ENCODE measurements at regions not wholly inside any gene's neighbourhood (a gene's known extent, or its start where the extent isn't known, plus 50 kb on each side); places are given as distances from the start of the nearest gene placed in this dataset.
"Not testable (repeated sequence)": the region's sequence is repeated elsewhere in the genome, so short reads cannot be mapped to it uniquely, and the experiment has no call there.

GRCh38 chr4:72767618-72768302 lies 198.7 kb upstream of the ADAMTS3 start:
- no peak for DNase-seq

GRCh38 chr4:72765788-72766187 lies 196.8 kb upstream of the ADAMTS3 start:
- not testable (repeated sequence) for DNase-seq

- no peak for DNase-seq
Measured at GRCh38 chr4:72761368-72762038, 192.5 kb upstream of the ADAMTS3 start.

- DNase-seq = not testable (repeated sequence)
Measured at GRCh38 chr4:72753414-72753813, 184.4 kb upstream of the ADAMTS3 start.

GRCh38 chr4:72744103-72744725 lies 175.2 kb upstream of the ADAMTS3 start:
- no peak for DNase-seq

- DNase-seq = no peak
Measured at GRCh38 chr4:72743078-72743477, 174.1 kb upstream of the ADAMTS3 start.

GRCh38 chr4:72715299-72715698 lies 146.3 kb upstream of the ADAMTS3 start:
- no peak for DNase-seq

- DNase-seq = no peak
Measured at GRCh38 chr4:72714482-72715279, 145.7 kb upstream of the ADAMTS3 start.

- DNase-seq = no peak
Measured at GRCh38 chr4:72712997-72713396, 144.0 kb upstream of the ADAMTS3 start.

- DNase-seq = no peak
Measured at GRCh38 chr4:72709475-72709874, 140.5 kb upstream of the ADAMTS3 start.

- DNase-seq = no peak
Measured at GRCh38 chr4:72706684-72707083, 137.7 kb upstream of the ADAMTS3 start.

GRCh38 chr4:72704925-72705640 lies 136.1 kb upstream of the ADAMTS3 start:
- DNase-seq = not testable (repeated sequence)

- DNase-seq = peak; percentile 82
Measured at GRCh38 chr4:72702948-72703347, 133.9 kb upstream of the ADAMTS3 start.

GRCh38 chr4:72701987-72702819 lies 133.2 kb upstream of the ADAMTS3 start:
- no peak for DNase-seq

GRCh38 chr4:72690771-72691170 lies 121.8 kb upstream of the ADAMTS3 start:
- no peak for DNase-seq

GRCh38 chr4:72689923-72690322 lies 120.9 kb upstream of the ADAMTS3 start:
- DNase-seq = no peak

- not testable (repeated sequence) for DNase-seq
Measured at GRCh38 chr4:72686390-72686789, 117.4 kb upstream of the ADAMTS3 start.

- DNase-seq = no peak
Measured at GRCh38 chr4:72679666-72680065, 110.6 kb upstream of the ADAMTS3 start.

GRCh38 chr4:72677886-72678285 lies 108.9 kb upstream of the ADAMTS3 start:
- no peak for DNase-seq

GRCh38 chr4:72677265-72677664 lies 108.2 kb upstream of the ADAMTS3 start:
- DNase-seq = no peak

GRCh38 chr4:72671980-72672379 lies 103.0 kb upstream of the ADAMTS3 start:
- no peak for DNase-seq

GRCh38 chr4:72670521-72670920 lies 101.5 kb upstream of the ADAMTS3 start:
- DNase-seq = no peak
